ENCODE measurements at regions not wholly inside any gene's neighbourhood (a gene's known extent, or its start where the extent isn't known, plus 50 kb on each side); places are given as distances from the start of the nearest gene placed in this dataset.
"Not testable (repeated sequence)": the region's sequence is repeated elsewhere in the genome, so short reads cannot be mapped to it uniquely, and the experiment has no call there.

- DNase-seq; H3K27me3 ChIP-seq (ENCODE audit: control insufficient read depth, insufficient read depth, low read length); H3K4me3 ChIP-seq (ENCODE audit: low read depth, low read length); ATAC-seq (ENCODE audit: low read depth in 2 of 2); H3K4me1 Mint-ChIP-seq; H3K36me3 Mint-ChIP-seq; H3K4me1 ChIP-seq (ENCODE audit: control insufficient read depth, insufficient read depth, low read length, poor library complexity, severe bottlenecking); H3K27ac ChIP-seq (ENCODE audit: insufficient read depth, low read length, poor library complexity, severe bottlenecking); H3K36me3 ChIP-seq (ENCODE audit: control insufficient read depth, insufficient read depth, low read length); H3K27me3 Mint-ChIP-seq; H3K4me3 Mint-ChIP-seq; H3K27ac Mint-ChIP-seq: not testable (repeated sequence)
- peaks cover 0 to 25% (median 5%) of the 10 kb centered on the region in 7 donors for H3K9me3 Mint-ChIP-seq
- peaks cover 2 to 13% of the 10 kb centered on the region in 2 experiments for H3K9me3 ChIP-seq (ENCODE audit: control insufficient read depth in 2 of 2, low read length in 2 of 2)
These were observed 173.9 kb downstream of the TJP1 start for GRCh38 chr15:29648415-29648814.

GRCh38 chr15:29645841-29646240 lies 176.4 kb downstream of the TJP1 start:
- Mint-ChIP-seq H3K4me1 (no peaks in the 10 kb centered on the region), H3K4me3 (no peak overlapping the region), H3K9me3 (peaks cover 0 to 33% (median 7%) of the 10 kb centered on the region in 7 donors), H3K36me3 (no peaks in the 10 kb centered on the region), H3K27ac (no peak overlapping the region), H3K27me3 (no peaks in the 10 kb centered on the region)
- Histone ChIP-seq H3K27ac (ENCODE audit: insufficient read depth, low read length, poor library complexity, severe bottlenecking) (no peak overlapping the region), H3K36me3 (ENCODE audit: control insufficient read depth, insufficient read depth, low read length) (no peaks in the 10 kb centered on the region), H3K27me3 (ENCODE audit: control insufficient read depth, insufficient read depth, low read length) (no peaks in the 10 kb centered on the region), H3K4me3 (ENCODE audit: low read depth, low read length) (no peak overlapping the region), H3K4me1 (ENCODE audit: control insufficient read depth, insufficient read depth, low read length, poor library complexity, severe bottlenecking) (no peaks in the 10 kb centered on the region), H3K9me3 (ENCODE audit: control insufficient read depth in 2 of 2, low read length in 2 of 2) (peaks cover 2 to 6% of the 10 kb centered on the region in 2 experiments)
- no peak for ATAC-seq (ENCODE audit: low read depth in 2 of 2)
- no peak for DNase-seq

- not testable (repeated sequence) for DNase-seq; H3K9me3 ChIP-seq (ENCODE audit: control insufficient read depth in 2 of 2, low read length in 2 of 2); H3K4me1 ChIP-seq (ENCODE audit: control insufficient read depth, insufficient read depth, low read length, poor library complexity, severe bottlenecking); H3K27me3 ChIP-seq (ENCODE audit: control insufficient read depth, insufficient read depth, low read length); H3K4me1 Mint-ChIP-seq; H3K36me3 ChIP-seq (ENCODE audit: control insufficient read depth, insufficient read depth, low read length); H3K27ac Mint-ChIP-seq; H3K4me3 ChIP-seq (ENCODE audit: low read depth, low read length); H3K27ac ChIP-seq (ENCODE audit: insufficient read depth, low read length, poor library complexity, severe bottlenecking); H3K4me3 Mint-ChIP-seq; H3K27me3 Mint-ChIP-seq; ATAC-seq (ENCODE audit: low read depth in 2 of 2); H3K36me3 Mint-ChIP-seq
- H3K9me3 Mint-ChIP-seq = peaks cover 0 to 33% (median 6%) of the 10 kb centered on the region in 7 donors
These were observed 177.9 kb downstream of the TJP1 start for GRCh38 chr15:29644361-29644760.

GRCh38 chr15:29638781-29639180 lies 183.5 kb downstream of the TJP1 start:
- H3K4me3 Mint-ChIP-seq = no peak overlapping the region
- H3K9me3 ChIP-seq (ENCODE audit: control insufficient read depth in 2 of 2, low read length in 2 of 2) = no peaks in the 10 kb centered on the region
- no peaks in the 10 kb centered on the region for H3K36me3 ChIP-seq (ENCODE audit: control insufficient read depth, insufficient read depth, low read length)
- no peaks in the 10 kb centered on the region for H3K4me1 Mint-ChIP-seq
- no peak overlapping the region for H3K4me3 ChIP-seq (ENCODE audit: low read depth, low read length)
- peaks cover 4% of the 10 kb centered on the region for H3K27me3 Mint-ChIP-seq
- no peak for DNase-seq
- no peak overlapping the region for H3K27ac Mint-ChIP-seq
- no peaks in the 10 kb centered on the region for H3K27me3 ChIP-seq (ENCODE audit: control insufficient read depth, insufficient read depth, low read length)
- no peaks in the 10 kb centered on the region for H3K36me3 Mint-ChIP-seq
- H3K27ac ChIP-seq (ENCODE audit: insufficient read depth, low read length, poor library complexity, severe bottlenecking) = no peak overlapping the region
- peaks cover 0 to 8% (median 3%) of the 10 kb centered on the region in 7 donors for H3K9me3 Mint-ChIP-seq
- no peak for ATAC-seq (ENCODE audit: low read depth in 2 of 2)
- H3K4me1 ChIP-seq (ENCODE audit: control insufficient read depth, insufficient read depth, low read length, poor library complexity, severe bottlenecking) = no peaks in the 10 kb centered on the region

- no peak overlapping the region for H3K4me3 Mint-ChIP-seq
- no peak overlapping the region for H3K4me3 ChIP-seq (ENCODE audit: low read depth, low read length)
- DNase-seq (no peak), ATAC-seq (ENCODE audit: low read depth in 2 of 2) (no peak)
- peaks cover 4% of the 10 kb centered on the region for H3K27me3 Mint-ChIP-seq
- no peaks in the 10 kb centered on the region for H3K9me3 ChIP-seq (ENCODE audit: control insufficient read depth in 2 of 2, low read length in 2 of 2)
- H3K27ac ChIP-seq (ENCODE audit: insufficient read depth, low read length, poor library complexity, severe bottlenecking) = no peak overlapping the region
- H3K9me3 Mint-ChIP-seq = peaks cover 0 to 4% (median under 1%) of the 10 kb centered on the region in 7 donors
- H3K27me3 ChIP-seq (ENCODE audit: control insufficient read depth, insufficient read depth, low read length) = no peaks in the 10 kb centered on the region
- H3K4me1 ChIP-seq (ENCODE audit: control insufficient read depth, insufficient read depth, low read length, poor library complexity, severe bottlenecking) = no peaks in the 10 kb centered on the region
- no peaks in the 10 kb centered on the region for H3K4me1 Mint-ChIP-seq
- H3K36me3 Mint-ChIP-seq = no peaks in the 10 kb centered on the region
- no peak overlapping the region for H3K27ac Mint-ChIP-seq
- H3K36me3 ChIP-seq (ENCODE audit: control insufficient read depth, insufficient read depth, low read length) = no peaks in the 10 kb centered on the region
These were observed 184.3 kb downstream of the TJP1 start for GRCh38 chr15:29638011-29638410.

GRCh38 chr15:29637555-29637954 lies 184.7 kb downstream of the TJP1 start:
- no peaks in the 10 kb centered on the region for H3K9me3 Mint-ChIP-seq
- peaks cover 4% of the 10 kb centered on the region for H3K27me3 Mint-ChIP-seq
- peak overlapping the region in 1 of 3 donors; percentile 41 for H3K27ac Mint-ChIP-seq
- DNase-seq (no peak), ATAC-seq (ENCODE audit: low read depth in 2 of 2) (no peak)
- H3K4me1 Mint-ChIP-seq = no peaks in the 10 kb centered on the region
- no peaks in the 10 kb centered on the region for H3K9me3 ChIP-seq (ENCODE audit: control insufficient read depth in 2 of 2, low read length in 2 of 2)
- no peak overlapping the region for H3K4me3 Mint-ChIP-seq
- H3K4me1 ChIP-seq (ENCODE audit: control insufficient read depth, insufficient read depth, low read length, poor library complexity, severe bottlenecking) = no peaks in the 10 kb centered on the region
- no peaks in the 10 kb centered on the region for H3K36me3 ChIP-seq (ENCODE audit: control insufficient read depth, insufficient read depth, low read length)
- H3K27ac ChIP-seq (ENCODE audit: insufficient read depth, low read length, poor library complexity, severe bottlenecking) = no peak overlapping the region
- no peaks in the 10 kb centered on the region for H3K36me3 Mint-ChIP-seq
- H3K27me3 ChIP-seq (ENCODE audit: control insufficient read depth, insufficient read depth, low read length) = no peaks in the 10 kb centered on the region
- H3K4me3 ChIP-seq (ENCODE audit: low read depth, low read length) = no peak overlapping the region

- ATAC-seq (ENCODE audit: low read depth in 2 of 2) (no peak), DNase-seq (no peak)
- H3K27me3 ChIP-seq (ENCODE audit: control insufficient read depth, insufficient read depth, low read length) = no peaks in the 10 kb centered on the region
- no peaks in the 10 kb centered on the region for H3K9me3 Mint-ChIP-seq
- no peaks in the 10 kb centered on the region for H3K9me3 ChIP-seq (ENCODE audit: control insufficient read depth in 2 of 2, low read length in 2 of 2)
- H3K4me3 Mint-ChIP-seq = no peak overlapping the region
- H3K36me3 Mint-ChIP-seq = no peaks in the 10 kb centered on the region
- H3K4me1 ChIP-seq (ENCODE audit: control insufficient read depth, insufficient read depth, low read length, poor library complexity, severe bottlenecking) = no peaks in the 10 kb centered on the region
- no peak overlapping the region for H3K27ac ChIP-seq (ENCODE audit: insufficient read depth, low read length, poor library complexity, severe bottlenecking)
- H3K36me3 ChIP-seq (ENCODE audit: control insufficient read depth, insufficient read depth, low read length) = no peaks in the 10 kb centered on the region
- peaks cover 4% of the 10 kb centered on the region for H3K27me3 Mint-ChIP-seq
- H3K4me3 ChIP-seq (ENCODE audit: low read depth, low read length) = no peak overlapping the region
- no peak overlapping the region for H3K27ac Mint-ChIP-seq
- no peaks in the 10 kb centered on the region for H3K4me1 Mint-ChIP-seq
These were observed 185.3 kb downstream of the TJP1 start for GRCh38 chr15:29636921-29637320.

- ATAC-seq (ENCODE audit: low read depth in 2 of 2) (no peak), DNase-seq (no peak)
- no peak overlapping the region for H3K4me3 ChIP-seq (ENCODE audit: low read depth, low read length)
- H3K4me3 Mint-ChIP-seq = no peak overlapping the region
- H3K27me3 ChIP-seq (ENCODE audit: control insufficient read depth, insufficient read depth, low read length) = no peaks in the 10 kb centered on the region
- no peaks in the 10 kb centered on the region for H3K4me1 ChIP-seq (ENCODE audit: control insufficient read depth, insufficient read depth, low read length, poor library complexity, severe bottlenecking)
- H3K27ac Mint-ChIP-seq = no peak overlapping the region
- no peaks in the 10 kb centered on the region for H3K36me3 ChIP-seq (ENCODE audit: control insufficient read depth, insufficient read depth, low read length)
- no peak overlapping the region for H3K27ac ChIP-seq (ENCODE audit: insufficient read depth, low read length, poor library complexity, severe bottlenecking)
- no peaks in the 10 kb centered on the region for H3K9me3 Mint-ChIP-seq
- H3K4me1 Mint-ChIP-seq = no peaks in the 10 kb centered on the region
- no peaks in the 10 kb centered on the region for H3K36me3 Mint-ChIP-seq
- peaks cover 4% of the 10 kb centered on the region for H3K27me3 Mint-ChIP-seq
- no peaks in the 10 kb centered on the region for H3K9me3 ChIP-seq (ENCODE audit: control insufficient read depth in 2 of 2, low read length in 2 of 2)
These were observed 186.1 kb downstream of the TJP1 start for GRCh38 chr15:29636140-29636539.
